Frontal cortex (tissue), 3 donors: ENCODE measurements at regions not wholly inside any gene's neighbourhood (a gene's known extent, or its start where the extent isn't known, plus 50 kb on each side); places are given as distances from the start of the nearest gene placed in this dataset.

Source experiments
- DNase-seq, 2 donors: peaks; one replicate each; pipeline ENCODE4 v3.0.0; 2012; ENCODE audit warnings: low spot score in 2 of 2
- FAIRE-seq: peaks from 2 replicates; lab custom pipeline; 2012; peaks lifted over from hg19 to GRCh38; lab: Jason Lieb, UNC
- donor health status: control.
- donor health status: control.
- donor health status: control.

- no peak for FAIRE-seq
Observed at GRCh38 chr21:38950435-38951094, 144.8 kb downstream of the ETS2 start.

GRCh38 chr21:38949070-38949380, 143.3 kb downstream of the ETS2 start:
- FAIRE-seq, result no peak
- DNase-seq, result no peak

More at GRCh38 chr21:38950435-38951094, 144.8 kb downstream of the ETS2 start:
- no peak for DNase-seq

GRCh38 chr21:38948377-38949069, 142.8 kb downstream of the ETS2 start:
- DNase-seq (no peak), FAIRE-seq (no peak)

GRCh38 chr21:38945545-38946245, 140.0 kb downstream of the ETS2 start:
- DNase-seq, result no peak
- FAIRE-seq, result no peak

- no peak for FAIRE-seq
- DNase-seq, result no peak
Observed at GRCh38 chr21:38944903-38945302, 139.2 kb downstream of the ETS2 start.

- DNase-seq, result no peak
- FAIRE-seq, result no peak
Observed at GRCh38 chr21:38944402-38944801, 138.7 kb downstream of the ETS2 start.

- DNase-seq (no peak), FAIRE-seq (no peak)
Observed at GRCh38 chr21:38942748-38943211, 137.1 kb downstream of the ETS2 start.

GRCh38 chr21:38938769-38939168, 133.0 kb downstream of the ETS2 start:
- DNase-seq (no peak), FAIRE-seq (no peak)

GRCh38 chr21:38938343-38938742, 132.6 kb downstream of the ETS2 start:
- FAIRE-seq, result no peak
- DNase-seq, result no peak

- DNase-seq (no peak), FAIRE-seq (no peak)
Observed at GRCh38 chr21:38937844-38938243, 132.1 kb downstream of the ETS2 start.

GRCh38 chr21:38937286-38937790, 131.6 kb downstream of the ETS2 start:
- DNase-seq (no peak), FAIRE-seq (no peak)

GRCh38 chr21:38936240-38936639, 130.5 kb downstream of the ETS2 start:
- DNase-seq, result no peak
- FAIRE-seq, result no peak

- DNase-seq, result no peak
- no peak for FAIRE-seq
Observed at GRCh38 chr21:38933731-38934130, 128.0 kb downstream of the ETS2 start.

- DNase-seq, result no peak
- no peak for FAIRE-seq
Observed at GRCh38 chr21:38931291-38931690, 125.6 kb downstream of the ETS2 start.

GRCh38 chr21:38930853-38931252, 125.1 kb downstream of the ETS2 start:
- FAIRE-seq, result no peak

GRCh38 chr21:38930066-38930465, 124.3 kb downstream of the ETS2 start:
- DNase-seq, result no peak
- no peak for FAIRE-seq

More at GRCh38 chr21:38930853-38931252, 125.1 kb downstream of the ETS2 start:
- DNase-seq, result no peak

GRCh38 chr21:38929652-38930051, 123.9 kb downstream of the ETS2 start:
- DNase-seq (no peak), FAIRE-seq (no peak)

- FAIRE-seq, result no peak
- no peak for DNase-seq
Observed at GRCh38 chr21:38929142-38929541, 123.4 kb downstream of the ETS2 start.

GRCh38 chr21:38927776-38928175, 122.0 kb downstream of the ETS2 start:
- FAIRE-seq (no peak), DNase-seq (no peak)

- DNase-seq (peak in 1 of 2 donors; percentile 54), FAIRE-seq (no peak)
Observed at GRCh38 chr21:38925923-38926322, 120.2 kb downstream of the ETS2 start.

GRCh38 chr21:38925478-38925877, 119.7 kb downstream of the ETS2 start:
- FAIRE-seq, result no peak
- DNase-seq, result no peak
